Skin epidermis (tissue), 12 donors: ENCODE measurements at regions not wholly inside any gene's neighbourhood (a gene's known extent, or its start where the extent isn't known, plus 50 kb on each side); places are given as distances from the start of the nearest gene placed in this dataset.
"Not testable (repeated sequence)": the region's sequence is repeated elsewhere in the genome, so short reads cannot be mapped to it uniquely, and the experiment has no call there.

Experiments
- H3K27ac ChIP-seq, 21 experiments: fragments of 200-600 bp; sonication (generic) in 11 of 21; one replicate each; pipeline ENCODE4 v1.5.0; 2020; ENCODE audit warnings: mild to moderate bottlenecking in 3 of 21, inconsistent platforms in 2 of 21, moderate library complexity in 2 of 21
- H3K4me3 ChIP-seq, 7 experiments: fragments of 200-600 bp; sonication (generic) in 2 of 7; one replicate each; pipeline ENCODE4 v1.5.0; 2020; ENCODE audit warnings: inconsistent platforms in 2 of 7, mild to moderate bottlenecking in 2 of 7, moderate library complexity in 1 of 7

- no peak overlapping the region for H3K4me3 ChIP-seq
- no peak overlapping the region for H3K27ac ChIP-seq
Measured at GRCh38 chr14:30389134-30389876, 169.7 kb upstream of the G2E3 start.

GRCh38 chr14:30389877-30390385 lies 169.0 kb upstream of the G2E3 start:
- Histone ChIP-seq H3K4me3 (no peak overlapping the region), H3K27ac (peak overlapping the region in 1 of 21 experiments; percentile 48)

- no peak overlapping the region for H3K27ac ChIP-seq
- H3K4me3 ChIP-seq: no peak overlapping the region
Measured at GRCh38 chr14:30395065-30395464, 163.9 kb upstream of the G2E3 start.

GRCh38 chr14:30402846-30403245 lies 156.1 kb upstream of the G2E3 start:
- Histone ChIP-seq H3K4me3 (no peak overlapping the region), H3K27ac (no peak overlapping the region)

GRCh38 chr14:30403791-30404190 lies 155.2 kb upstream of the G2E3 start:
- H3K27ac ChIP-seq: no peak overlapping the region
- no peak overlapping the region for H3K4me3 ChIP-seq

GRCh38 chr14:30409508-30410015 lies 149.4 kb upstream of the G2E3 start:
- not testable (repeated sequence) for H3K4me3 ChIP-seq, H3K27ac ChIP-seq

- H3K4me3 ChIP-seq: no peak overlapping the region
- no peak overlapping the region for H3K27ac ChIP-seq
Measured at GRCh38 chr14:30410986-30411385, 148.0 kb upstream of the G2E3 start.

- not testable (repeated sequence) for H3K4me3 ChIP-seq, H3K27ac ChIP-seq
Measured at GRCh38 chr14:30413184-30413583, 145.8 kb upstream of the G2E3 start.

- H3K27ac ChIP-seq: no peak overlapping the region
- no peak overlapping the region for H3K4me3 ChIP-seq
Measured at GRCh38 chr14:30417121-30417520, 141.8 kb upstream of the G2E3 start.

- Histone ChIP-seq H3K4me3 (no peak overlapping the region), H3K27ac (no peak overlapping the region)
Measured at GRCh38 chr14:30417999-30418398, 141.0 kb upstream of the G2E3 start.

GRCh38 chr14:30419037-30419436 lies 139.9 kb upstream of the G2E3 start:
- Histone ChIP-seq H3K27ac (no peak overlapping the region), H3K4me3 (no peak overlapping the region)

GRCh38 chr14:30420515-30420914 lies 138.4 kb upstream of the G2E3 start:
- no peak overlapping the region for H3K27ac ChIP-seq
- H3K4me3 ChIP-seq: no peak overlapping the region

- no peak overlapping the region for H3K4me3 ChIP-seq
- no peak overlapping the region for H3K27ac ChIP-seq
Measured at GRCh38 chr14:30426463-30426862, 132.5 kb upstream of the G2E3 start.

- no peak overlapping the region for H3K4me3 ChIP-seq
- no peak overlapping the region for H3K27ac ChIP-seq
Measured at GRCh38 chr14:30427401-30427800, 131.6 kb upstream of the G2E3 start.

- no peak overlapping the region for H3K27ac ChIP-seq
- no peak overlapping the region for H3K4me3 ChIP-seq
Measured at GRCh38 chr14:30427846-30428245, 131.1 kb upstream of the G2E3 start.

GRCh38 chr14:30431552-30431951 lies 127.4 kb upstream of the G2E3 start:
- Histone ChIP-seq H3K4me3 (no peak overlapping the region), H3K27ac (no peak overlapping the region)

GRCh38 chr14:30440961-30441360 lies 118.0 kb upstream of the G2E3 start:
- H3K27ac ChIP-seq: no peak overlapping the region

GRCh38 chr14:30443368-30444007 lies 115.5 kb upstream of the G2E3 start:
- H3K4me3 ChIP-seq: no peak overlapping the region

More at GRCh38 chr14:30440961-30441360, 118.0 kb upstream of the G2E3 start:
- no peak overlapping the region for H3K4me3 ChIP-seq

GRCh38 chr14:30444451-30444850 lies 114.5 kb upstream of the G2E3 start:
- Histone ChIP-seq H3K27ac (no peak overlapping the region), H3K4me3 (no peak overlapping the region)

More at GRCh38 chr14:30443368-30444007, 115.5 kb upstream of the G2E3 start:
- no peak overlapping the region for H3K27ac ChIP-seq

- Histone ChIP-seq H3K27ac (no peak overlapping the region), H3K4me3 (no peak overlapping the region)
Measured at GRCh38 chr14:30445011-30445793, 113.8 kb upstream of the G2E3 start.
